ENCODE measurements at regions not wholly inside any gene's neighbourhood (a gene's known extent, or its start where the extent isn't known, plus 50 kb on each side); places are given as distances from the start of the nearest gene placed in this dataset.
A peak's percentile ranks its signal among the peaks of the same experiment; 100 is the strongest.

- no peak for ATAC-seq
- no peak for TF ChIP-seq CTCF (IDR thresholded peaks at IDR 0.05)
- no peak for TF ChIP-seq EP300 (IDR thresholded peaks at IDR 0.05)
- no peak for TF ChIP-seq POLR2A (IDR thresholded peaks at IDR 0.05)
- no peak for TF ChIP-seq POLR2AphosphoS5 (IDR thresholded peaks at IDR 0.05)
- no peaks in the 10 kb centered on the region for H3K27me3 ChIP-seq
These were observed 109.1 kb downstream of the LMO4 start for GRCh38 chr1:87437663-87438295.

GRCh38 chr1:87439821-87440220, 111.1 kb downstream of the LMO4 start:
- 87 to 92% methylated on average over 3 to 5 of the region's 5 CpGs for WGBS, 2 donors (ENCODE audit: low coverage in 1 of 2)
- no peaks in the 10 kb centered on the region for H3K27me3 ChIP-seq
- no peak for ATAC-seq
- no peaks in the 10 kb centered on the region for H3K4me1 ChIP-seq
- no peak overlapping the region for H3K4me3 ChIP-seq
- H3K27ac ChIP-seq = no peak overlapping the region
- TF ChIP-seq EP300 (IDR thresholded peaks at IDR 0.05) (no peak), POLR2A (IDR thresholded peaks at IDR 0.05) (no peak), CTCF (IDR thresholded peaks at IDR 0.05) (no peak), POLR2AphosphoS5 (IDR thresholded peaks at IDR 0.05) (no peak)
- no peaks in the 10 kb centered on the region for H3K36me3 ChIP-seq
- no peaks in the 10 kb centered on the region for H3K9me3 ChIP-seq

More at GRCh38 chr1:87437663-87438295, 109.1 kb downstream of the LMO4 start:
- Histone ChIP-seq H3K4me1 (no peaks in the 10 kb centered on the region), H3K9me3 (no peaks in the 10 kb centered on the region), H3K27ac (no peak overlapping the region), H3K36me3 (no peaks in the 10 kb centered on the region), H3K4me3 (no peak overlapping the region)
- 56 to 93% methylated on average over 2 to 3 of the region's 3 CpGs for WGBS, 2 donors (ENCODE audit: low coverage in 1 of 2)

- Histone ChIP-seq H3K27ac (no peak overlapping the region), H3K9me3 (no peaks in the 10 kb centered on the region), H3K4me3 (no peak overlapping the region), H3K36me3 (no peaks in the 10 kb centered on the region), H3K4me1 (peaks cover 0 to 10% (median 3%) of the 10 kb centered on the region in 3 donors), H3K27me3 (no peaks in the 10 kb centered on the region)
- ATAC-seq = peak; percentile 41
- TF ChIP-seq POLR2AphosphoS5 (IDR thresholded peaks at IDR 0.05) (no peak), POLR2A (IDR thresholded peaks at IDR 0.05) (no peak), CTCF (IDR thresholded peaks at IDR 0.05) (no peak), EP300 (IDR thresholded peaks at IDR 0.05) (no peak)
- 56 to 63% methylated on average over 3 to 5 of the region's 7 CpGs for WGBS, 2 donors (ENCODE audit: low coverage in 1 of 2)
These were observed 120.8 kb downstream of the LMO4 start for GRCh38 chr1:87449348-87449963.

- ATAC-seq = no peak
- WGBS, 2 donors (ENCODE audit: low coverage in 1 of 2) = 62 to 78% methylated on average over 5 of the region's 5 CpGs
- H3K4me1 ChIP-seq = peaks cover 0 to 10% (median 3%) of the 10 kb centered on the region in 3 donors
These were observed 121.5 kb downstream of the LMO4 start for GRCh38 chr1:87450136-87450535.

More at GRCh38 chr1:87450136-87450535, 121.5 kb downstream of the LMO4 start:
- Histone ChIP-seq H3K4me3 (no peak overlapping the region), H3K36me3 (no peaks in the 10 kb centered on the region), H3K27ac (no peak overlapping the region), H3K27me3 (no peaks in the 10 kb centered on the region), H3K9me3 (no peaks in the 10 kb centered on the region)
- no peak for TF ChIP-seq POLR2AphosphoS5 (IDR thresholded peaks at IDR 0.05)
- TF ChIP-seq CTCF (IDR thresholded peaks at IDR 0.05) = no peak
- no peak for TF ChIP-seq EP300 (IDR thresholded peaks at IDR 0.05)
- TF ChIP-seq POLR2A (IDR thresholded peaks at IDR 0.05) = no peak
